OCI-LY3 (cell line): ENCODE measurements at regions not wholly inside any gene's neighbourhood (a gene's known extent, or its start where the extent isn't known, plus 50 kb on each side); places are given as distances from the start of the nearest gene placed in this dataset.

Source experiments
- H2AFZ ChIP-seq: fragments of 200-600, 300-600 bp; shearing (Covaris generic); 2 replicates; pipeline ENCODE4 v1.6.0; 2014; ENCODE audit warnings: antibody characterized with exemption, low read depth, low read length
- H3K27ac ChIP-seq: fragments of 200-600, 300-600 bp; sonication (generic); 2 replicates; pipeline ENCODE4 v1.5.1; 2014; ENCODE audit warnings: mild to moderate bottlenecking, low read length, moderate library complexity, mixed read lengths
- H3K27me3 ChIP-seq: fragments of 200-600, 300-600 bp; sonication (generic); 2 replicates; pipeline ENCODE4 v1.6.1; 2014; ENCODE audit warnings: low read depth, low read length, mixed read lengths
- H3K36me3 ChIP-seq: fragments of 200-600, 300-600 bp; sonication (generic); replicated peaks from 2 replicates; pipeline ENCODE3; 2014; ENCODE audit warnings: low read depth, low read length, mixed read lengths
- H3K4me1 ChIP-seq: fragments of 300-600, 200-600 bp; sonication (generic); 2 replicates; pipeline ENCODE4 v1.6.1; 2014; ENCODE audit warnings: low read length, mixed read lengths
- H3K4me2 ChIP-seq: fragments of 200-600, 300-600 bp; sonication (generic); 2 replicates; pipeline ENCODE4 v1.6.1; 2014; ENCODE audit warnings: low read length, mixed read lengths
- H3K4me3 ChIP-seq: fragments of 300-600, 200-600 bp; sonication (generic); 2 replicates; pipeline ENCODE4 v1.5.1; 2014; ENCODE audit warnings: antibody characterized with exemption, mild to moderate bottlenecking, low read length, moderate library complexity
- H3K79me2 ChIP-seq: fragments of 300-600, 200-600 bp; shearing (Covaris generic); 2 replicates; pipeline ENCODE4 v1.6.1; 2014; ENCODE audit warnings: mild to moderate bottlenecking, low read length, mixed read lengths
- H3K9ac ChIP-seq: fragments of 300-600, 200-600 bp; shearing (Covaris generic); 2 replicates; pipeline ENCODE4 v1.6.0; 2014; ENCODE audit warnings: mild to moderate bottlenecking, low read length, moderate library complexity
- H3K9me3 ChIP-seq: fragments of 200-600, 300-600 bp; shearing (Covaris generic); 2 replicates; pipeline ENCODE4 v1.6.1; 2014; ENCODE audit warnings: low read length, mixed read lengths; ENCODE audit not compliant: insufficient read depth
- H4K20me1 ChIP-seq: fragments of 200-600, 300-600 bp; sonication (generic); 2 replicates; pipeline ENCODE4 v1.6.1; 2016; ENCODE audit warnings: low read length, mixed read lengths; ENCODE audit not compliant: insufficient read depth
- CTCF ChIP-seq: fragments of 200-600, 300-600 bp; sonication (generic); IDR thresholded peaks from 2 replicates; pipeline ENCODE4 v1.5.1; 2014; ENCODE audit warnings: antibody characterized with exemption, low read length, low read depth
- EZH2phosphoT487 ChIP-seq: fragments of 200-600 bp; shearing (Covaris generic); IDR thresholded peaks from 2 replicates; pipeline ENCODE4 v1.6.1; 2018; ENCODE audit warnings: antibody characterized with exemption, mixed run types, low read depth

GRCh38 chr5:168039039-168039438 lies 252.4 kb upstream of the WWC1 start:
- Histone ChIP-seq H3K9me3 (no peaks in the 10 kb centered on the region), H3K4me2 (no peak overlapping the region), H2AFZ (no peak overlapping the region), H4K20me1 (no peaks in the 10 kb centered on the region), H3K9ac (no peak overlapping the region), H3K79me2 (no peaks in the 10 kb centered on the region), H3K27me3 (peaks cover 40% of the 10 kb centered on the region), H3K27ac (no peak overlapping the region), H3K36me3 (no peaks in the 10 kb centered on the region), H3K4me1 (no peaks in the 10 kb centered on the region), H3K4me3 (no peak overlapping the region)
- no peak for TF ChIP-seq EZH2phosphoT487
- TF ChIP-seq CTCF: no peak

DNA sequence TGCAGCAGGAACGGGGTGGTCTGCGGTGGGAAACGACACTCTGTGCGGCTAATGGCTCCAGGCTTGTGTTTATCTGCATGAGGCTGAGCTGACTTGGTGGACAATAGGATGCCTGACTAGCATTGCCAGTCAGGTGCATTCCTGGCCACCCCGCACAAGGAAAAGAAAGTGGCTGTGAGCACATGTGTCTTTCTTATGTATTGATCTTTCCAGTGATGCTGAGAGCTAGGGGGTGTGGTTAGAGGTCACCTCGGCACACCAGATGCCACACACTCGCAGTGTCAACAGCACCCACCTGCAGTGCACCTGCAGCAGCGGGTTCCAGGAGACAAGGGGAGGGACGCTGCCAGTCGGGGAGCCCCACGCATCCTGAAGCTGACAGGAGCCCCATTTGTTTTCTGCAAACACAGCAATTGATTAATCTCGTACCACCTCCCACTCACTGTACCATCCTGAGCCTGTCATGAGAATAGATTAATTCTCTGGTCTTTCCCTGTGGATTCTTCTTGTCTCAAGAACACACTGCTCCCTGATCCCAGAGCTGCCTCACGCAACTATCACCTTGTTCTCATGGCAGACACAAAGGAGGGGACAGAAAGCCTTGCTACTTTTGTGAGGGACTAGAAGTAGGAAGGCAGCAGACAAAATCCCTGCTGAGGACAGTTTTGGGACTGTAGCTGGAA lies 251.7 kb upstream of the WWC1 start:
- no peaks in the 10 kb centered on the region for H4K20me1 ChIP-seq
- no peak overlapping the region for H3K4me3 ChIP-seq
- H3K9me3 ChIP-seq: no peaks in the 10 kb centered on the region
- no peaks in the 10 kb centered on the region for H3K4me1 ChIP-seq
- no peak overlapping the region for H3K9ac ChIP-seq
- no peak overlapping the region for H3K4me2 ChIP-seq
- no peaks in the 10 kb centered on the region for H3K79me2 ChIP-seq
- peaks cover 41% of the 10 kb centered on the region for H3K27me3 ChIP-seq
- no peak overlapping the region for H2AFZ ChIP-seq
- H3K27ac ChIP-seq: no peak overlapping the region
- TF ChIP-seq CTCF (no peak), EZH2phosphoT487 (no peak)
- no peaks in the 10 kb centered on the region for H3K36me3 ChIP-seq

DNA sequence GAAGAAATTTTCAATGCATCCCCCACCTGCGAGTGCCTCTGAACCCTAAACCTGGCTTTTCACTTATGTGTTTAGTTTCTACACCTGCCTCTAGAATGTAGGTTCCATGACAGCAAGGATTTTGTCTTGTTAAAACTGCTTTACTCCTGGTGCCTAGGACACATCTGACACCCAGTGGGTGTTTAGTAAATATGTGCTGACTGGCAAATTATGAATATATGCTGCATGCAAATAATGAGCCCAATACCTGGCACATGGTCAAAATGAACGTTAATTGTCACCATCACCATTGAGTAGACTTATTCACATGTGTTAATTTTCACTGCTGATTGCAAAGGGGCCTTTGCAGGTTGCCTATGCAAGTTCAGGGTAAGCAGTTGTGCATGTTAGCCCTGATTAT lies 249.9 kb upstream of the WWC1 start:
- TF ChIP-seq CTCF (no peak), EZH2phosphoT487 (no peak)
- H2AFZ ChIP-seq: no peak overlapping the region
- no peak overlapping the region for H3K4me3 ChIP-seq
- H3K27ac ChIP-seq: no peak overlapping the region
- H3K36me3 ChIP-seq: no peaks in the 10 kb centered on the region
- H3K79me2 ChIP-seq: no peaks in the 10 kb centered on the region
- no peaks in the 10 kb centered on the region for H3K4me1 ChIP-seq
- H3K4me2 ChIP-seq: no peak overlapping the region
- peaks cover 56% of the 10 kb centered on the region for H3K27me3 ChIP-seq
- no peak overlapping the region for H3K9ac ChIP-seq
- no peaks in the 10 kb centered on the region for H3K9me3 ChIP-seq
- H4K20me1 ChIP-seq: no peaks in the 10 kb centered on the region

DNA sequence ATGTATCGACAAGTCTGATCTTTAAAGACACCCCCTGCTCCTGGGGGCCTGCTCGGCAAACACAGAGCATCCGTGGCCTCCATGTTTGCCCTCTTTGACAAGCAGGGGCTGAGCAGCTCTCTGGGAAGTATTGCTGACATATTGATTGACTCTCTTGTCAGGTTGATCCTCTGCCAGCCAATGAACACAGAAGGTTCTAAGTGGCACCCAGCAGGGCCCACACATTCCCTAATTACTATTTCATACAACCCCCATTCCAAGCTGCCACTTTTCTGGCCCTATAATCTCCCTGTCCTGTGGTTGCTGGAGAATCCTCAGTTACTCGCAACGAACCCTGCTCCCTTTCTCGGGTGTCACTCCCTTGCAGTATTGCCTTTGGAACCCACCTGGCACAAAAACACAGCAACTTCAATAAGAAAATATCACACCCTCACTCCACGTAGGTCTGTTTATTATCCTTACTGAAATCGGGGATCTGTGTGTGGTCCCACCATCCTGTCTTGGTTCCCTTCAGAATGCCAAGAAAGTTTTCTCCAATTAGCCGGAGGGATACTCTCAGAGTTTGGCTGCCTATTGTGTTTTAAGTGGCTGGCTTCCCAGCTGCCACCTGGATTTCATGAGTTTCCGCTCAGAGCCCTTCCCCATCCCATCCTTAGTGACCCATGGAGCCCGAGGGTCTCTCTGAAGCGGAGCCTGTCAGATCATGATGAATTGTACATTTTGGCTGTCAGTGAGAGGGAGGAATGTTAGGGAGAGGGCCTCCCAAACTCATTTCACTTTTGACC lies 249.0 kb upstream of the WWC1 start:
- TF ChIP-seq EZH2phosphoT487: no peak
- TF ChIP-seq CTCF: no peak
- H3K4me2 ChIP-seq: no peak overlapping the region
- H3K79me2 ChIP-seq: no peaks in the 10 kb centered on the region
- H3K36me3 ChIP-seq: no peaks in the 10 kb centered on the region
- H3K27me3 ChIP-seq: peaks cover 59% of the 10 kb centered on the region
- H3K27ac ChIP-seq: no peak overlapping the region
- peaks cover 4% of the 10 kb centered on the region for H3K4me1 ChIP-seq
- no peaks in the 10 kb centered on the region for H4K20me1 ChIP-seq
- H3K4me3 ChIP-seq: no peak overlapping the region
- H3K9me3 ChIP-seq: no peaks in the 10 kb centered on the region
- H3K9ac ChIP-seq: no peak overlapping the region
- no peak overlapping the region for H2AFZ ChIP-seq
